ENCODE measurements at regions not wholly inside any gene's neighbourhood (a gene's known extent, or its start where the extent isn't known, plus 50 kb on each side); places are given as distances from the start of the nearest gene placed in this dataset.
A peak's percentile ranks its signal among the peaks of the same experiment; 100 is the strongest.

- no peaks in the 10 kb centered on the region for H3K27me3 ChIP-seq
- no peak overlapping the region for H3K4me3 ChIP-seq
- H3K4me1 ChIP-seq, result no peaks in the 10 kb centered on the region
- H3K9ac ChIP-seq, result no peak overlapping the region
- H4K20me1 ChIP-seq, result no peaks in the 10 kb centered on the region
- no peak overlapping the region for H3K27ac ChIP-seq
- H3K9me3 ChIP-seq (replicated peaks in 1 of 11), result peaks cover 0 to 13% (median 0%) of the 10 kb centered on the region in 11 experiments; a peak in 5 of 22 replicates
- no peak for TF ChIP-seq Cebpa-rat (IDR thresholded peaks at IDR 0.05)
- H3K4me2 ChIP-seq, result no peak overlapping the region
- H3K36me3 ChIP-seq, result no peaks in the 10 kb centered on the region
These were observed 138.6 kb upstream of the TSLP start for GRCh38 chr5:110932755-110933488.

- H3K4me3 ChIP-seq, result no peak overlapping the region
- H3K36me3 ChIP-seq, result no peaks in the 10 kb centered on the region
- no peak for TF ChIP-seq Cebpa-rat (IDR thresholded peaks at IDR 0.05)
- H3K27ac ChIP-seq, result no peak overlapping the region
- H4K20me1 ChIP-seq, result no peaks in the 10 kb centered on the region
- H3K27me3 ChIP-seq, result no peaks in the 10 kb centered on the region
- no peak overlapping the region for H3K4me2 ChIP-seq
- H3K4me1 ChIP-seq, result no peaks in the 10 kb centered on the region
- 0 out of 22 replicates have a peak, but pooled peaks cover 0 to 3% (median 0%) of the 10 kb centered on the region in 11 experiments for H3K9me3 ChIP-seq (replicated peaks in 1 of 11)
- no peak overlapping the region for H3K9ac ChIP-seq
These were observed 131.4 kb upstream of the TSLP start for GRCh38 chr5:110940136-110940535.

- Histone ChIP-seq H3K9me3 (replicated peaks in 1 of 11) (no peaks in the 10 kb centered on the region), H4K20me1 (no peaks in the 10 kb centered on the region), H3K27me3 (no peaks in the 10 kb centered on the region), H3K36me3 (no peaks in the 10 kb centered on the region), H3K27ac (no peak overlapping the region), H3K4me1 (no peaks in the 10 kb centered on the region), H3K4me3 (no peak overlapping the region), H3K4me2 (no peak overlapping the region), H3K9ac (no peak overlapping the region)
- no peak for TF ChIP-seq Cebpa-rat (IDR thresholded peaks at IDR 0.05)
These were observed 125.6 kb upstream of the TSLP start for GRCh38 chr5:110945874-110946436.

- H3K9ac ChIP-seq, result no peak overlapping the region
These were observed 120.1 kb upstream of the TSLP start for GRCh38 chr5:110951373-110951791.

GRCh38 chr5:110956280-110956912 is 115.1 kb upstream of the TSLP start:
- no peak overlapping the region for H3K4me3 ChIP-seq
- peaks cover 0 to 10% (median 0%) of the 10 kb centered on the region in 11 experiments; a peak in 4 of 22 replicates for H3K9me3 ChIP-seq (replicated peaks in 1 of 11)
- no peak overlapping the region for H3K9ac ChIP-seq
- H3K4me2 ChIP-seq, result no peak overlapping the region
- H4K20me1 ChIP-seq, result no peaks in the 10 kb centered on the region
- TF ChIP-seq Cebpa-rat (IDR thresholded peaks at IDR 0.05), result no peak
- peaks cover 0 to 13% (median 0%) of the 10 kb centered on the region in 10 experiments; a peak in 6 of 20 replicates for H3K4me1 ChIP-seq
- H3K36me3 ChIP-seq, result no peaks in the 10 kb centered on the region
- H3K27me3 ChIP-seq, result no peaks in the 10 kb centered on the region
- no peak overlapping the region for H3K27ac ChIP-seq

More at GRCh38 chr5:110951373-110951791, 120.1 kb upstream of the TSLP start:
- Histone ChIP-seq H3K4me2 (no peak overlapping the region), H3K4me1 (no peaks in the 10 kb centered on the region), H3K27me3 (no peaks in the 10 kb centered on the region), H4K20me1 (no peaks in the 10 kb centered on the region), H3K9me3 (replicated peaks in 1 of 11) (no peaks in the 10 kb centered on the region), H3K36me3 (no peaks in the 10 kb centered on the region), H3K4me3 (no peak overlapping the region), H3K27ac (no peak overlapping the region)
- no peak for TF ChIP-seq Cebpa-rat (IDR thresholded peaks at IDR 0.05)

- H3K27ac ChIP-seq, result no peak overlapping the region
- no peaks in the 10 kb centered on the region for H3K36me3 ChIP-seq
- TF ChIP-seq Cebpa-rat (IDR thresholded peaks at IDR 0.05), result no peak
- no peaks in the 10 kb centered on the region for H4K20me1 ChIP-seq
- H3K9me3 ChIP-seq (replicated peaks in 1 of 11), result peaks cover 0 to 14% (median 0%) of the 10 kb centered on the region in 11 experiments; a peak in 4 of 22 replicates
- H3K4me3 ChIP-seq, result no peak overlapping the region
- peaks cover 0 to 13% (median 0%) of the 10 kb centered on the region in 10 experiments; a peak in 6 of 20 replicates for H3K4me1 ChIP-seq
- H3K27me3 ChIP-seq, result no peaks in the 10 kb centered on the region
- no peak overlapping the region for H3K9ac ChIP-seq
- H3K4me2 ChIP-seq, result peak overlapping the region in 3 of 11 experiments; percentile 15 to 44 (median 18); a peak in 3 of 22 replicates
These were observed 114.3 kb upstream of the TSLP start for GRCh38 chr5:110956913-110957813.

- Histone ChIP-seq H4K20me1 (no peaks in the 10 kb centered on the region), H3K27me3 (no peaks in the 10 kb centered on the region), H3K4me1 (peaks cover 0 to 13% (median 0%) of the 10 kb centered on the region in 10 experiments; a peak in 6 of 20 replicates), H3K27ac (no peak overlapping the region), H3K36me3 (no peaks in the 10 kb centered on the region), H3K9ac (no peak overlapping the region), H3K4me2 (peak overlapping the region in 2 of 11 experiments; percentile 15 to 44; a peak in 4 of 22 replicates), H3K4me3 (no peak overlapping the region), H3K9me3 (replicated peaks in 1 of 11) (peaks cover 0 to 14% (median 0%) of the 10 kb centered on the region in 11 experiments; a peak in 4 of 22 replicates)
- no peak for TF ChIP-seq Cebpa-rat (IDR thresholded peaks at IDR 0.05)
These were observed 113.6 kb upstream of the TSLP start for GRCh38 chr5:110957934-110958333.

- Histone ChIP-seq H3K36me3 (no peaks in the 10 kb centered on the region), H3K27me3 (no peaks in the 10 kb centered on the region), H4K20me1 (no peaks in the 10 kb centered on the region), H3K9ac (no peak overlapping the region), H3K27ac (no peak overlapping the region), H3K9me3 (replicated peaks in 1 of 11) (peaks cover 0 to 14% (median 0%) of the 10 kb centered on the region in 11 experiments; a peak in 4 of 22 replicates), H3K4me3 (no peak overlapping the region), H3K4me2 (no peak overlapping the region), H3K4me1 (no peaks in the 10 kb centered on the region)
- no peak for TF ChIP-seq Cebpa-rat (IDR thresholded peaks at IDR 0.05)
These were observed 108.0 kb upstream of the TSLP start for GRCh38 chr5:110963495-110963894.

Measured in BLaER1 treated with 17β-estradiol and CSF1 and Interleukin-3, amounts not matched to agents 10 nM and 100 nM (cell line).